NCI-H1436 (cell line): ENCODE measurements at regions not wholly inside any gene's neighbourhood (a gene's known extent, or its start where the extent isn't known, plus 50 kb on each side); places are given as distances from the start of the nearest gene placed in this dataset.
"Not testable (repeated sequence)": the region's sequence is repeated elsewhere in the genome, so short reads cannot be mapped to it uniquely, and the experiment has no call there.

Experiments used
- DNase-seq: peaks from one replicate; lab custom pipeline; 2025; lab: John Stamatoyannopoulos, UW

- no peak for DNase-seq
These were observed 191.6 kb downstream of the CDRT15L2 start for GRCh38 chr17:20771104-20771503.

DNA sequence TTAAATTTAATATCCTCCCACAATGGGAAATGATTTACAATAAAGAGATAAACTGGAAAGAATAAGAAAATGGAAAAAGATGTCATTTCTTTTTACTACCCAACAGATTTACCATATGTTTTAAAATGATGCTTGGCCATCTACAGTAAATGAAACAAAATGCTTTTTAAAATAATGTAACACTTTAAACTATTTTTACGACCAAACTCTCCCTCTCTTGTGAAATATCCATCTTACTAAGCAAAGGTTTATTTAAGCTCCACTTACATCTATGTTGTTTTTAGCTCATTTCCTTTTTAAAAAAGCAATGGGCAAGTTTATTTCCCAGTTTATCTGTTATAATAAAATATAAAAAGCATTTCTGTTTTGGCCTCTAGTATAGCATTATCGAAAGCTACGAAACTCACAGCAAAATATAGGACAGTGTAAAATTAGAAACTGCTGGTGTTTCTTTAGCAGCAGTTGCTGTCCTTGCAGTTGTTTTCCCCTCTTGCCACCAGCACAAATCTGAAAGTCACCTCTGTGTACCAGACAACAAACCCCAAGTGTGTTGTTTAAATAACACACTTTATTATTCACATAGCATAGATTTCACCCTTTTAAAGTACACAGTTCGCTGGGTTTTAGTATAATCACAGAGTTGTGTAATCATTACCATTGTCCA, 195.1 kb downstream of the CDRT15L2 start:
- no peak for DNase-seq

GRCh38 chr17:20775331-20775730, 195.8 kb downstream of the CDRT15L2 start:
- no peak for DNase-seq

DNA sequence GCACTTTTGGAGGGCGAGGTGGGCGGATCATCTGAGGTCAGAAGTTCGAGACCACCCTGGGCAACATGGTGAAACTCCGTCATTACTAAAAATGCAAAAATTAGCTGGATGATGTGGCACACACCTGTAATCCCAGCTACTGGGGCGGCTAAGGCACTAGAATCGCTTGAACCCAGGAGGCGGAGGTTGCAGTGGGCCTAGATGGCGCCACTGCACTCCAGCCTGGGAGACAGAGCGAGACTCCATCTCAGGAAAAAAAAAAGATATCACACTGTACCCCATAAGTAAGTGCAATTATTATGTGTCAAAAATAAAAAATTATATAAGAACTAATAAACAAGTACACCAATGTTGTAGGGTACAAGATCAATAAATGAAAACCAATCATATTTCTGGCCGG, 200.0 kb downstream of the CDRT15L2 start:
- no peak for DNase-seq

GRCh38 chr17:20781260-20781659, 201.7 kb downstream of the CDRT15L2 start:
- no peak for DNase-seq

DNA sequence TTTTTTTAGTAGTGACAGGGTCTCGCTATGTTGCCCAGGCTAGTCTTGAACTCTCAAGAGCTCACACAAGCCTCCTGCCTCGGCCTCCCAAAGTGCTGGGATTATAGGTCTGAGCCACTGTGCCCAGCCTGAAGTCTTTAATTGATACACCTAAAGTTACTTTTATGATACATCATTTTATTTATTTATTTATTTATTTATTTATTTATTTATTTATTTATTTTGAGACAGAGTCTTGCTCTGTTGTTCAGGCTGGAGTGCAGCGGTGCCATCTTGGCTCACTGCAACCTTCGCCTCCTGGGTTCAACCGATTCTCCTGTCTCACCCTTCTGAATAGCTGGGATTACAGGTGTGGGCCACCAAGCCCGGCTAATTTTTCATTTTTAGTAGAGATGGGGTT, 202.3 kb downstream of the CDRT15L2 start:
- DNase-seq, result not testable (repeated sequence)

DNA sequence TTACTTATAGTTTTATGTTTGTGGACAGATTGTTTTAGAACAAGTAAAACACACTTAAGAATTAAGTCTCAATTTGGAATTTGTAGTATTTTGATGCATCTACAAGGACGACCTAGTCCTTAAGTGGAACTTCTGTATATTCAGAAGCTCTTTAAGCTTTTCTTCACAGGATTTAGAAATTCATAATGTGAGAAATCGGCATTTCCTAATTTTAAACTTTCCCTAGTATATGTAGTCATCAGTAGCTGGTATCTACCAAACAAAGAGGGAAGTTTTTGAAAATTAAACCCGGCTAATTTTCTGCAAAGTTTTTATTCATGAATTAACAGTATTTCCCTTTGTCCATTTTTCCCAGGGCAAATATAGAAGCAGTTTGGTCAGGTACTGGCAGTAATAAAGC, 203.6 kb downstream of the CDRT15L2 start:
- no peak for DNase-seq

DNA sequence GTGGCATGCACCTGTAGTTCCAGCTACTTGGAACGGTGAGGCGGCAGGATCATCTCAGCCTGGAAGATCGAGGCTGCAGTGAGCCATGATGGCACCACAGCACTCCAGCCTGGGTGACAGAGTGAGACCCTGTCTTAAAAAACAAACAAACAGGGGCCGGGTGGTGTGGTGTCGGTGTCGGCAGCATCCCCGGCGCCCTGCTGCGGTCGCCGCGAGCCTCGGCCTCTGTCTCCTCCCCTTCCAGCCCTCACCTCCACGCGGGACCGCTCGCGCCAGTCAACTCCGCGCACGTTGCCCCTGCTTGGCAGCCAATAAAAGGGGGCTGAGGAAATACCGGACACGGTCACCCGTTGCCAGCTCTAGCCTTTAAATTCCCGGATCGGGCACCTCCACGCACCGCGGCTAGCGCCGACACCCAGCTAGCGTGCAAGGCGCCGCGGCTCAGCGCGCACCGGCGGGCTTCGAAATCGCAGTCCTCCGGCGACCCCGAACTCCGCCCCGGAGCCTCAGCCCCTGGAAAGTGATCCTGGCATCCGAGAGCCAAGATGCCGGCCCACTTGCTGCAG, 204.7 kb downstream of the CDRT15L2 start:
- no peak for DNase-seq

- no peak for DNase-seq
These were observed 207.8 kb downstream of the CDRT15L2 start for GRCh38 chr17:20787281-20787680.

DNA sequence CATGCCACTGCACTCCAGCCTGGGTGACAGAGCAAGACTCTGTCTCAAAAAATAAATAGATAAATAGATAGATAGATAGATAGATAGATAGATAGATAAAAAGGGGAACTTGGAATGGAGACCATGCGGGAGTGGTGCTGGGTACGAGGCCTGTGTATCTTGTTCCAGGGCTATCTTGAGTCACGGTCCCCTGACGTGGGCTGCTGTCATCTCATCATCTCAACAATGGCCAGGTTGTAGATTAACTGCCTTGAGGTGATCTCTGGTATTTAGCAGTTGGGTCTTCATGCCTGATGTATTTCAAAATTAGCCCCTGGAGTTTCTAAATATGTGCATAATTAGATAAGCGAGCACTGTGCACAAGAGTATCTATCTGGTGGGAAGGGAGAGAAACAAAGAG, 212.1 kb downstream of the CDRT15L2 start:
- no peak for DNase-seq

DNA sequence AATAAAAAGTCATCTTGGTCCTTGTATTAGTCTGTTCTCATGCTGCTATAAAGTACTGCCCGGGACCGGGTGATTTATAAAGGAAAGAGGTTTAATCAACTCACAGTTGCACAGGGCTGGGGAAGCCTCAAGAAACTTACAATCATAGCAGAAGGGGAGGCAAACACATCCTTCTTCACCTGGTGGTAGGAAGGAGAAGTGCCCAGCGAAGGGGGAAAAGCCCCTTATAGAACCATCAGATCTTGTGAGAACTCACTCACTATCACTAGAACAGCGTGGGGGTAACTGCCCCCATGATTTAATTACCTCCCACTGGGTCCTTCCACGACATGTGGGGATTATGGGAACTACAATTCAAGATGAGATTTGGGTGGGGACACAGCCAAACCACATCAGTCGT, 215.0 kb downstream of the CDRT15L2 start:
- not testable (repeated sequence) for DNase-seq

- no peak for DNase-seq
These were observed 217.8 kb downstream of the CDRT15L2 start for GRCh38 chr17:20797292-20797691.

- DNase-seq, result no peak
These were observed 220.6 kb downstream of the CDRT15L2 start for GRCh38 chr17:20800146-20800545.

DNA sequence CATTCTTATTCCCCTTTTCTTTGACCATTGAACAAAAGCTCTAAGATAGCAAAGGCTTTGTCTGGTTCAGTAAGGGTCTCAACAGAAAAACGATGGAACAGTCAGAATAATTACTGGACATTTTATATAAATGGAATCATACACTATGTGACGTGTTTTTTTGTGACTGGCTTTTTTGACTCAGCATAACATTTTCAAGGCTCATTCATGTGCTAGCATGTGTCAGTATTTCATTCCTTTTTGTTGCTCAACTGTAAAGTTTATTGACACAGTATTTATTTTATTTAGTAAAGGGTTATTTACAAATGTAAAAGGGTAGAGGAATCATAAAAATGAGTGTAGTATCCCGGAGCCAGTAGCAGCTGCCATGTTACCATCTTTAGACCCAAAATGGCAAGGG, 226.2 kb downstream of the CDRT15L2 start:
- no peak for DNase-seq

DNA sequence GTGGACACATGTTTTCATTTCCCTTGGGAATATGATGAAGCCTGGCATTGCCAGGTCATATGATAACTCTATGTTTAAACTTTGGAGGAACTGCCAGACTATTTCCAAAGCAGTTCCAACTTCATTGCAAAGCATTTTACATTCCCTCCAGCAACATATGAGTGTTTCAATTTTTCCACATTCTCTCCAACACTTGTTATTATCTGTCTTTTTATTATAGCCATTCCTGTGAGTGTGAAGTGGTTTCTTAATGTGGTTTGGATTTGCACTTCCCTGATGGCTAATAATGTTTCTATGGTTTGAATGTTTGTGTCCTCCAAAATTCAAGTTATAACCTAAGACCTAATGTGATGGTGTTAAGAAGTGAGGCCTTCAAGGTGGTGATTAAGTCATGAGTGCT, 228.0 kb downstream of the CDRT15L2 start:
- not testable (repeated sequence) for DNase-seq

GRCh38 chr17:20815410-20815809, 227.4 kb downstream of the USP22 start:
- DNase-seq, result not testable (repeated sequence)

DNA sequence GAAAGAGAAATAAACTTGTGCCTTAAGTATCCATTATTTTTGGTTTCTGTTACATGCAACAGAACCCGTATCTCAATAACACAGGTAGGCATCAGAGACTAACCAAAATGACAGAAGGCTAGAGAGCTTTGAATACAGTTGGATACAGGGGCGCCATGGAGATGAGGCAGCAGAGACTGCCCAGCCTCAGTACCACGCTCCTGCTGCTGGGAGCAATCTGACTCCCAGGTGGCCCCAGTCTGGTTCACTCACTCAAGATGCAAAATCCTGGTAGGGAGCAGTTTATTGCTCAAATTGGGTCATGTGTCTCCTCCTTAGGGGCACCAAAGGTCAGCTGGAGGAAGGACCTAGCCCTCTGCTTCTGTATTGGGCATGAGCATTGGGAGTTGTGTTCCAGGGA, 218.9 kb downstream of the USP22 start:
- DNase-seq, result no peak

DNA sequence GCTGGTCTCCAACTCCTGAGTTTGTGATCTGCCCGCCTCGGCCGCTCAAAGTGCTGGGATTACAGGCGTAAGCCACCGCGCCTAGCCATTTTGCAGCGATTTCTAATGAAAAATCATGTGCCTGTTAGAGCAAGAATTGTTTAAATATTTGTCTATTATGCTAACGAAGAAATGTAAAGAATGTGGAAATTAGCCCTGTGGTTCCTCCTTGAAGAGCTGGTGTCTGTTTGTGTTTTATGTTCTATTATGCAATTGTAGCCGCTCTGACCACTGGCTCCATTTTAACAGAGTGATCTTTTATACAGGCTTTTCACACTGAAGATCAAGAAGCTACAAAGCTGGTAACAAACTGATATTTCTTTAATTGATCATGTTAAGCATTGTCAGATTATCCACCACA, 217.3 kb downstream of the USP22 start:
- no peak for DNase-seq

GRCh38 chr17:20840453-20840852, 202.4 kb downstream of the USP22 start:
- not testable (repeated sequence) for DNase-seq

DNA sequence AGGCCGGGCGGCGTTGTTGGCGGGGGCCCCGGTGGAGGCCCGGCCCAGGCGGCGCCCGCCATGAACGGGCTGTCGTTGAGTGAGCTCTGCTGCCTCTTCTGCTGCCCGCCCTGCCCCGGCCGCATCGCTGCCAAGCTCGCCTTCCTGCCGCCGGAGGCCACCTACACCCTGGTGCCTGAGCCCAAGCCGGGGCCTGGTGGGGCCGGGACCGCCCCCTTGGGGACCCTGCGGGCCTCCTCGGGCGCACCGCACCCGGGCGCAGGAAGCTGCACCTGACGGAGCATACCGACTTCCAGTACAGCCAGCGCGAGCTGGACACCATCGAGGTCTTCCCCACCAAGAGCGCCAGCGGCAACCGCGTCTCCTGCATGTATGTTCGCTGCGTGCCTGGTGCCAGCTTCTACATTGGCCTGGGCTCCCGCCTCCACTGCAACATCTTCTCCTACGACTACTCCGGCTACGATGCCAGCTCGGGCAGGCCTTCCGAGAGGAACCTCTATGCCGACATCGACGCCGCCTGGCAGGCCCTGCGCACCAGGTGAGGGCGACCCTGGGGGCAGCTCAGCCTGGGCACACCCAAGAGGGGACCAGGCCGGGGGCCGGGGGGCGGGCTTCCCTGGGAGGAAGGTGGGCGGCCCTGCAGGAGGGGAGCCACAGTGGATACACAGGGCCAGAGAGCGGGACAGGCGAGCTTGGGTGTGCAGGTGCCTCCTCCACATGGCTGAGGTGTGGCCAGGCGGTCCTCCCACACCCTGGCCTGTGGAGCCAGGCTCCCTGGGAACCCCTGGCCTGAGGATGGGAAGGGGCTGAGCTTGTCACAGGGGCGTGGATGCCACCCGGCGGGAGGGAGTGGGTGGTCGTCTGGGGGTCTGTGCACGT, 201.6 kb downstream of the USP22 start:
- DNase-seq, result not testable (repeated sequence)

- not testable (repeated sequence) for DNase-seq
These were observed 200.8 kb downstream of the USP22 start for GRCh38 chr17:20842012-20842411.

DNA sequence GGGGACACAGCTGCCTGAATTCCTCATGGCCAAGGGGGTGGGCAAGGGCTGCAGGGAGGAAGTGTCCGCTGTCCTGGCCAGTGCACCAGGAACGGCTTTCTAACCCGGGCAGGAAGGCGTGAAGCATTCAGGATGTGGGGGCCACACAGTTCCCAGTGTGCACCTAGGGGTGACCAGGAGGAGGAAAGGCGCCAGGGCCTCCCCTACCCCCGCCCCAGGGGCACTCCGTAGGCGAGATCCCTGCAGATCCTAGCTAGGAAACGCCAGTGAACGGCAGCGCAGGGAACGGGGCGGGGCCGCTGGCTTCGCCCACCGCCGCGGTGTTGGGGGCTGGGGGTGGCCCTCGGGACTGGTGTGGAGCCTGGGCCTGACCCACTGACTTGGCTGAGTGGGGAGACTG, 199.6 kb downstream of the USP22 start:
- not testable (repeated sequence) for DNase-seq
